Kidney glomerular epithelial cell (primary cell): ENCODE measurements at regions not wholly inside any gene's neighbourhood (a gene's known extent, or its start where the extent isn't known, plus 50 kb on each side); places are given as distances from the start of the nearest gene placed in this dataset.
"Not testable (repeated sequence)": the region's sequence is repeated elsewhere in the genome, so short reads cannot be mapped to it uniquely, and the experiment has no call there.

Source experiments
- DNase-seq: peaks from one replicate; lab custom pipeline; 2025; lab: John Stamatoyannopoulos, UW

DNA sequence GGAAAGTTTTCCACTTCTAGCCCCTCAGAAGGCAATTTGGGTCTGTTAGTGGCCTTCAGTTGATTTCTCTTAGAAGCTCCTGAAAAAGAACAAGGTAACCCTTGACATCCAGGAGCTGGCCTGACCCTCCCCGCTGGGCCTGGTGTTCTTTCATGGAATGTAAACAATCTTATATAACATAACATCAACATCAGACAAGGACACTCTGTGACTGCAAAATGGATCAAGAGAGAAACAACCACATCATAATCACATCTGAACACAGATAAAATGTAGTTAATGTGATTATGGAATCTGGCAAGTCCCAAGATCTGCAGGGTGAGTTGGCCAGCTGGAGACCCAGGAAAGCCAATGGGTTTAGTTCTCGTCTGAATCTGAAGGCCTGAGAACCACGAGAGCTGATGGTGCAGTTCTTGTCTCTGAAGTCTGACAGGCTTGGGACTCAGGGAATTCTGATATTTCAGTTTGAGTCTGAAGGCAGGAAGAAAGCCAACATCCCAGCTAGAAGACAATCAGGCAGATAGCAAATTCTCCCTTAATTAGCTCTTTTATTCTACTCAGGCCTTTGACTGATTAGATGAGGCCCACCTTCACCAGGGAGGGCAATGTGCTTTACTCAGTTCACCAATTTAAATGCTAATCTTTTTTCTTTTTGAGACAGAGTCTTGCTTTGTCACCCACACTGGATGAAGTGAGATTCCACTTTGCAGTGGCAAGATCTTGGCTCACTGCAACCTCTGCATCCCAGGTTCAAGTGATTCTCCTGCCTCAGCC, 91.4 kb upstream of the NAMPT start:
- DNase-seq, result no peak

DNA sequence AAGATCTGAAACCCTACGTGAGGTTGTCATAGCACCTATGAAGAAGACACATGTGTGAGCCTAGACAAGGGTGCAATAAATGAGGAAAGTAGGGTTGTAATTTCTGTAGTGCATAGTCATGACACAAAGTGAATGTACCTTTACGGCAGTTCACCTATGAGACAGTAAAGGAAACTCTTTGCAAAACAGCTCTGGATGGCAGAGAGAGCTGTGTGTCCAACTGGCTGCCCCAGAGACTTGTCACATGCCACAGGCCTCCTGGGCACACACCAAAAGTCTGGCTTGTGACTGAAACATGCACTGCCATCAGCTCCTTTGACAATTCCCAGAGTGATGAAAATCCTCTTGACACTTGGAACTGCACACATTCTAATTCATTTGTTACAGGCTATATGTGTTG, 90.7 kb upstream of the NAMPT start:
- no peak for DNase-seq

GRCh38 chr7:106374437-106374836, 89.7 kb upstream of the NAMPT start:
- DNase-seq, result no peak

DNA sequence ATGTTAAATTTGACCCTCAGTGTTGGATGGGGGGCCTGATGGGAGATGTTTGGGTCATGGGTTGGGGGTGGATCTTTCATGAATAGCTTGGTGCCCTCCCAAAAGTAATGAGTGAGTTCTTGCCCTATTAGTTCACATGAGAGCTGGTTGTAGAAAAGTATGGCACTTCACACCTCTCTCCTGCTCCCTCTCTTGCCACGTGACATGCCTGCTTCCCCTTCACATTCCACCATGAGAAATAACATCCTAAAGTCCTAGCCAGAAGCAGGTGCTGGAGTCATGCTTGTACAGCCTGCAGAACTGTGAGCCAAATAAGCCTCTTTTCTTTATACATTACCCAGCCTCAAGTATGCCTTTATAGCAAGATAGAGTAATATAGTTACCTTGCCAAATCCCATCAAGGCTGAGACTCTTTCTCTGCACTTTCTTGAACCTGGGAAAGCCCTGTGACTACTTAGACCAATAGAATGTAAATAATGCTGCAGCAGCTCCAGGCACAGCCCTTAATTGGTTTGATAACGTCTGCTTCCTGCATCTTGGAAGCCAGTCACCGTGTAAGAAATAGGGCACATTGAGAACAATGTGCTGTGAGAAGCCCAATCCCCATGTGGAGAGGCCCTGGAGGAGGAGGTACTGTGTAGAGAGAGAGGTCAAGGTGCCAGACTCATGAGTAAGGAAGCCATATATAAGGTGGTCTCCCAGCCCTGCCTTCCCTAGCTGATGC, 88.0 kb upstream of the NAMPT start:
- no peak for DNase-seq

DNA sequence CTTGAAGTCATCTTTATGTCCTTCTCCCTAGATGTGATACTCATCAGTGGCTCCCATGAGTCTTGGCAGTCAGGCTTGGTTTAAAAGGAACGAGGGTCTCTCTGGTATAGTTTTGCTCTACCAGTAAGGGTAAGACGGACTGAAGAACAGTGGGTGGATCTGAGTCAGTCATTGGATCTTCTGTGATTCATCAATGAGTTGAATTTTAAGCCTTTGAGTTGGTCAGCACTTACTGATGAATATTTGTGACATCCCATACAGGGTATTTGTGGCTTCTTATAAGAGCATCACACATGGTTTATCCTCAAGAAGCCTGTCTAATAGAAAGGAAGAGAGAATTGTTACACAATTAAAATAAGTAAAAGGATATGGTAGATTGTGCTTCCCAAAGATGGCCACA, 87.3 kb upstream of the NAMPT start:
- DNase-seq, result no peak

DNA sequence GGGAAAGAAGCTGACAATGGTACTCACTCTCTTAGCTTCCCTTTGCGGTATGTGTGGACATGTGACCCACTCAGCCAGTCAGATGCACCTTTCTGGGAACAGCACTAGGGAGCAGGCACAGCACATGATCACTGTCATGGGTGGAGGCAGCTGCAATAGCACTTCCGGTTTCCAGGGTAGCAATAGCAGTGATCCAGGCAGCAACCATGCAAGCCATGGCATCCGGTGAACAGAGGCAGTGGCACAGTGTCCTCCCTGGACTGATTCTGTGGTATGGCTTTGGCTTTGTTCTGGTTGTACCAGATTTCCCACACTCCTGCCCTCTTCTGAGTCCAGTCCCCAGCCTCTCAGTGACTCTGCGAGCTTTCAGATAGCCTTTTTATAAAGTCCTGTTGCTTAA, 86.8 kb upstream of the NAMPT start:
- DNase-seq, result no peak

- DNase-seq, result no peak
Observed at GRCh38 chr7:106370542-106370941, 85.8 kb upstream of the NAMPT start.

DNA sequence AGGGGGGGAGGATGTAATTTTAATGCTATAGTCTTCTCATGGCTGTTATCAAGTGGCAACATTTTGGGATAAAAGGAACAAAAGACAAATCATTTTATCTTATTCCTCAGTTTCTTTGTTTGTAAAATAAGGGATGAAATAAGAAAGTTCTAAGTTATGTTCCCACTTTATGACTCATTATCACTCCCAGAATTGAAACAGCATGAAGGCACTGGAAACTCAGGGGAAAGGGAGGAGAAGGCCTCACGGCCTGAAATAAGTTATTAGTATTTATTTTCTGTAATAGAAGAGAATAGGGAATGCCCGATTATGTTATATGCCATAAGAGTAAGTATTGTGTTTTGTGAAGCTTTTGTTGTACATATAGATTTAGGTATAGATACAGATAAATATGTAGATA, 85.0 kb upstream of the NAMPT start:
- DNase-seq, result no peak

- peak; percentile 61 for DNase-seq
Observed at GRCh38 chr7:106369352-106369751, 84.6 kb upstream of the NAMPT start.

DNA sequence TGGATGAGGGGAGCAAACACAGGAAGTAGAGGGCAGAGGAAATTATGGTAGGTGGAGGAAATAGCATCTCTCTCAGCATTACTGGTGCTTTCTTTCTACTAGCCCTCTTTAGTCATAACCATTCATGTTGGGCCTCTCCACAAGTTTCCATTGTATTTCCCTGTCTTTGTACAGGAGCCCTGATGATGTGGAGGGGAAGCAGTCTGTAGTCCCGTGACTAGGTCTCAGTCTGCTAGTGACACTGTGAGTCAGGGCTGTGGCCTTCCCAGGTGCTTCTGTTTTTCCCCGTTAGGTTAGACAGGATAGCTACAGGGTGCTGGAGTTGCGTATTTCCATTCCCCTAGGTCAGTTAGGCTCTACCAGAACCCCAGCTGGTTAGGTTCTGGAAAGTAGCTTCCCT, 82.9 kb upstream of the NAMPT start:
- no peak for DNase-seq

- peak; percentile 30 for DNase-seq
Observed at GRCh38 chr7:106367018-106367420, 82.2 kb upstream of the NAMPT start.

DNA sequence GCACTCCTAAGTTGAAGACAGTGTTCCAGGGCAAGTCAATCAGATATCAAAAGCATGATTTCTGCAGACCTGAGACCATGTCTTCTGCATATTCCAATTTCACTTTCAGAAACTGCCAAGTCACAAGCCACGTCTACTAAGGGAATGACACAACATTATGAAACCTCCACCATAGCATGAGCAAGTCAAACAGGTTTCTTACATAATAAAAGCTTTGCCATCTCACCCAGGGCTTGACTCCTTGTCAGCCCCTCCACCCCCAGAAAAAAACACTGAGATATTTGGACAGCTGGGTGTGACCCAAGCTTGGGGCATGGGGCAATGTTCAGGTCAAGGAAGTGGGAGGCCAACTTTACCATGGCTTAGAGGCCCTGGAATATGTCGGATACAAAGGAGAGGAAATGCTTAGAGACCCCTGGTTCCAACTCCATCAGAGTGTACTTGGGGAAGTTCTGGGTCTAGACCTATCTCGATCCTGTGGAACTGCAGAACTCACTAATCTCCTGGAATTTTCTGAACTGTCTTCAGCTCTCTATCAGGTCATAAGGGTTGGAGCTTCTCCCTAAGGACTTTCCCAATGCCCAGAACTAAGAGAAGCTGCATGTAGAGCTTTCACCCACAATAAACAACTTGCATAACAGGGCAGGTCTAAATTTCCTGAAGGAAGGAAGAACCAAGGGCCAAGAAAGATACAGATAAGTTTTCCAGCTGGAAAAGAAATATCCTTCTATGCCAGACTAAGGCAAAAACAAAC, 80.6 kb upstream of the NAMPT start:
- DNase-seq, result no peak

DNA sequence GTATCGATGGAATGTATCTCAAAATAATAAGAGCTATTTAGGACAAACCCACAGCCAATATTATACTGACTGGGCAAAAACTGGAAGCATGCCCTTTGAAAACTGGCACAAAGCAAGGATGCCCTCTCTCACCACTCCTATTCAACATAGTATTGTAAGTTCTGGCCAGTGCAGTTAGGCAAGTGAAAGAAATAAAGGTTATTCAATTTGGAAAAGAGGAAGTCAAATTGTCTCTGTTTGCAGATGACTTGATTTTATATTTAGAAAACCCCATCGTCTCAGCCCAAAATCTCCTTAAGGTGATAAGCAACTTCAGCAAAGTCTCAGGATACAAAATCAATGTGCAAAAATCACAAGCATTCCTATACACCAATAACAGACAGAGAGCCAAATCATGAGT, 77.7 kb upstream of the NAMPT start:
- not testable (repeated sequence) for DNase-seq

DNA sequence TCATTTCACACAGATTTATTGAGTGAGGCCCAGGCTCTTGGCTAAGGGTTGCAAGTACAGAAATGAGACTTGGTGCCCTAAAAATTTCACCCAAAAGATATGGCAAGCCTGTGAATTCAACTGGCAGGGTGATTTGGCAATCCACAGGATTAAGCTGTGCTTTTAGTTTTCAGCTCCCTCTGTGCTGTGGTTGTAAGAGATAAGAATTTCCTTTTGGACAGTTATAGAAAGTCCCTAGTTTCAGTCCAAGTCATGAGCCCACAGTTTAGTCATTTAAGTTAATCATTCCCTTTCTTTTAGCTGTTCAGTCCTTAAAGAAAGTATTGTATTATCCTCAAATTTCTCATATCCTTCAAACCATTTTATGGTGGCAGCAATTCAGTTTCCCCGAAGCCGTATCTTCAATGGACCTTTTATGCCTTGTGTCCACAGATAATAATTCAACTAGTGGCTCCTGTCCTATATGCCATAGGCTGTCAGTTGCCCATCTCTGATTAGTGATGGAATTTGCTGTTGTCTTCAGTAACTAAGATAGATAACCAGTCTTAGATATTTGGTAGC, 73.4 kb upstream of the NAMPT start:
- DNase-seq, result peak; percentile 67

DNA sequence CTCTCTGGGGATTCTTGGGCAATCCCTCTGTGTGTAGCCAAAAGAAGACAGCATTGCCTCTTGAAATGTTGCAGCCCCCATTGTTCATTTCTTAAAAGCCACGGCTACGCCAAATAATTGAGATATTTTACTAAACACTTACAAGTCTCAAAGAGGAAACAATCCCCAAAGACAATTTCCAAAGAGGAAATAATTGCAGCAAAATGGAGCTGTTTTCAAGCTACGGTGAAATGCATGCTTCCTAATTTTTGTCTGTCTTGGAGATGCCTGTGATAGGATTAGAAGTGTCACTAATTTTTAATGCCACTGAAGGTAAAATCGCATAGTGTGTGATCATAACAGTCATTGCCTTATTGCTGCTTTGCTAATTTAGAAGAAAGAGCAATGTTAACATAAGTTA, 72.9 kb upstream of the NAMPT start:
- DNase-seq, result no peak

GRCh38 chr7:106354822-106355221, 70.0 kb upstream of the NAMPT start:
- DNase-seq, result no peak

- no peak for DNase-seq
Observed at GRCh38 chr7:106353944-106354343, 69.2 kb upstream of the NAMPT start.

DNA sequence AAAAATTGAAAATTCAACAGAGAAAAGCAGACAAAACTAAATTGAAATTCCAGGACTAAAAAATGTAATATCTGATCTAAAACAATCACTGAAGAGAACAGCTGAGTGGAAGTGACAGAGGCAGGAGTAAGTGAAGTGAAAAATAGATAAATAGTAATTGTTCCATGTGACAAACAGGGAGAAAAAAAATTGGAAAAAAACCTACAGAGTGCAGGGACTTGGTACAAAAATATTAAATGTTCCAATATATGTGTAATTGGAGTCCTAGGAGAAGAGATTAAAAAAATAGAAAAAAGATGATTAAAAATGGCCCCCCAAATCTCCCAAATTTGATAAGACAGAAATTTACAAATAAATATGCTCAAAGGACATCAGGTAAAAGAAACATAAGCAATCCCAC, 63.4 kb upstream of the NAMPT start:
- no peak for DNase-seq

DNA sequence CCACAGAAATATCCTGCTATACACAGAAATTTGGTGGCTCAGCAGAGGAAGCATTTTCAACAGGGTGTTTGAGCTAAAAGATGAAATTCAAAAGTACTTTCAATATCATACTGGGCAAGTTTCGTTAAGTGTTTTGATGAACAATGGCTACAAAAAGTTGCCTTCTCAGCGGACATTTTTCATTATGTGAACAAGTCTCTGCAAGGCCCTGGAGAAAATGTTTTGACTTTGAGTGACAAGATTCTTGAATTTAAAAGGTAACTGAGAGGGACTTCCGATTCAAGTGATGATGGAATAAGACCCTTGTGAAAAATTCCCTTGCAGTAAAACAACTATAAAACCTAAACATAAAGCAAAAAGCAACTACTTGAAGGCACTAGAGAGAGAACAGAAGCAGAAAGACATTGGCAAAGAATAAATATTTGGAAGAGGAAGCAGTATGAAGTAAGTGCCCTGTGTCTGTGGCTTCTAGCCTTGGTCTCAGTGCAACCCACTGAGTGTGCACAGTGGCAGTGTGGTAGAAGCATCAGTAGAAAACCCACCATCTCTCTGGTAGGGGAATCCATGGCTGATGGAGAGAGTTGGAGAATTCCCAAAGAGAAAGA, 62.5 kb upstream of the NAMPT start:
- no peak for DNase-seq

DNA sequence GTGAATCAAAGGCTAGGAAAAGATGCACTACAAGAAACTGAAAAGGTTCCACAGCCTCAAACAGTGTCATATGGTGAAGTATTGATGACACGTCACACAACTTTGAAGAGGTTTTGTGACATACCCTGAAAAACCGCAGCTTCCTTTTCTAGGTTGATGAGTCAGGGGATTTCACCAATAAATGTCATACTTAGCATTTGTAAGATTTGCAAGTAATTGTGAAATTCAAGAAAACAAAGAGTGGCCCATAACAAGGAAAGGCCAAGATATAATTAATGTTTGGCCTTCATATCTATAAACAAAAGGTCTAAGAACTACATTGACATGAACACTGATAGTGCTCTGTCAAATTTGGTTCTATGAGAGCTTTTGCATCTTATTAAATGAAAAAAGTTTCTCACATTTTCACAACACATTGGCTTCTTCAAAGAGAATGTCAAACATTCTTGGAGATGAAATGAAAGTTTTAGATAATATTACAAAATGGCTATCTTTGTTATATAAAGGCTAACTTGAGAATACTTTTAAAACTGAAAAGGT, 62.0 kb upstream of the NAMPT start:
- DNase-seq, result no peak

DNA sequence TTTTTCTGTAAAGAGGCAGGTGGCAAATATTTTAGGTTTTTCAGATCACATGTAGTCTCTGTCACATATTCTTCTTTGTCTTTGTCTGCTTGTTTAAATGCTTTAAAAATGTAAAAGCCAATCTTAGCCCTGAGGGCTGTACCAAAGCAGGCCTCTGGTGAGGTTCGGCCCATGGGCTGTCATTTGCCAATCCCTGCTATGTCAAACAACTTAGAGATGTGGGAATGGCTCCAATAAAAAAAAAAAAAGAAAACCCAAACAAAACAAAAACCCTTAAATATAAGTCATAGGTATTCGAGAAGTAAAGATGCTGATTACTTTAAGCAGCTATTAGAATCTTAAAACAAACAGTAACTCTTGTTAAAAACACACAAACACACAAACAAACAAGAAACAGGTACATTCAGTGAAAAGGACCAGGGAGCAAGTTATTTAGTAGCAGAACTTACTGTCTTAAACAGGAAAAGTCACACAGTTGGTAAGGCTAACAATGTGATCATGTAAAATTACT, 61.4 kb upstream of the NAMPT start:
- no peak for DNase-seq
